ENCODE measurements at regions not wholly inside any gene's neighbourhood (a gene's known extent, or its start where the extent isn't known, plus 50 kb on each side); places are given as distances from the start of the nearest gene placed in this dataset.

GRCh38 chr22:27336151-27337090 is 465.1 kb downstream of the MN1 start:
- no peak for DNase-seq (ENCODE audit: low read depth, low spot score)
- no peak overlapping the region for H3K27ac Mint-ChIP-seq (ENCODE audit: unreplicated experiment)
- H3K4me3 Mint-ChIP-seq, result no peak overlapping the region
- no peaks in the 10 kb centered on the region for H3K9me3 Mint-ChIP-seq
- no peaks in the 10 kb centered on the region for H3K36me3 Mint-ChIP-seq (ENCODE audit: low read depth)
- H3K27me3 Mint-ChIP-seq (ENCODE audit: low read depth), result no peaks in the 10 kb centered on the region
- TF ChIP-seq CTCF (conservative IDR thresholded peaks at IDR 0.05), result no peak
- peaks cover 5% of the 10 kb centered on the region for H3K4me1 Mint-ChIP-seq

GRCh38 chr22:27337676-27338075 is 463.9 kb downstream of the MN1 start:
- no peak for TF ChIP-seq CTCF (conservative IDR thresholded peaks at IDR 0.05)
- H3K4me3 Mint-ChIP-seq, result no peak overlapping the region
- H3K36me3 Mint-ChIP-seq (ENCODE audit: low read depth), result no peaks in the 10 kb centered on the region
- H3K9me3 Mint-ChIP-seq, result peaks cover 3% of the 10 kb centered on the region
- H3K27me3 Mint-ChIP-seq (ENCODE audit: low read depth), result no peaks in the 10 kb centered on the region
- DNase-seq (ENCODE audit: low read depth, low spot score), result no peak
- no peaks in the 10 kb centered on the region for H3K4me1 Mint-ChIP-seq
- no peak overlapping the region for H3K27ac Mint-ChIP-seq (ENCODE audit: unreplicated experiment)

- H3K4me1 Mint-ChIP-seq, result no peaks in the 10 kb centered on the region
- no peaks in the 10 kb centered on the region for H3K27me3 Mint-ChIP-seq (ENCODE audit: low read depth)
- peaks cover 7% of the 10 kb centered on the region for H3K9me3 Mint-ChIP-seq
- DNase-seq (ENCODE audit: low read depth, low spot score), result no peak
- H3K36me3 Mint-ChIP-seq (ENCODE audit: low read depth), result no peaks in the 10 kb centered on the region
- TF ChIP-seq CTCF (conservative IDR thresholded peaks at IDR 0.05), result no peak
- no peak overlapping the region for H3K4me3 Mint-ChIP-seq
- no peak overlapping the region for H3K27ac Mint-ChIP-seq (ENCODE audit: unreplicated experiment)
These were observed 461.5 kb downstream of the MN1 start for GRCh38 chr22:27340047-27340446.

GRCh38 chr22:27344546-27344945 is 457.0 kb downstream of the MN1 start:
- no peak for TF ChIP-seq CTCF (conservative IDR thresholded peaks at IDR 0.05)
- H3K4me3 Mint-ChIP-seq, result no peak overlapping the region
- H3K9me3 Mint-ChIP-seq, result peaks cover 10% of the 10 kb centered on the region
- H3K27ac Mint-ChIP-seq (ENCODE audit: unreplicated experiment), result no peak overlapping the region
- no peaks in the 10 kb centered on the region for H3K36me3 Mint-ChIP-seq (ENCODE audit: low read depth)
- peaks cover 9% of the 10 kb centered on the region for H3K4me1 Mint-ChIP-seq
- no peak for DNase-seq (ENCODE audit: low read depth, low spot score)
- H3K27me3 Mint-ChIP-seq (ENCODE audit: low read depth), result no peaks in the 10 kb centered on the region

- no peak overlapping the region for H3K27ac Mint-ChIP-seq (ENCODE audit: unreplicated experiment)
- no peaks in the 10 kb centered on the region for H3K36me3 Mint-ChIP-seq (ENCODE audit: low read depth)
- H3K4me3 Mint-ChIP-seq, result no peak overlapping the region
- no peaks in the 10 kb centered on the region for H3K27me3 Mint-ChIP-seq (ENCODE audit: low read depth)
- no peak for DNase-seq (ENCODE audit: low read depth, low spot score)
- H3K9me3 Mint-ChIP-seq, result peaks cover 16% of the 10 kb centered on the region
- H3K4me1 Mint-ChIP-seq, result peaks cover 9% of the 10 kb centered on the region
- no peak for TF ChIP-seq CTCF (conservative IDR thresholded peaks at IDR 0.05)
These were observed 455.9 kb downstream of the MN1 start for GRCh38 chr22:27345691-27346090.
